PC-9 (cell line): ENCODE measurements at regions not wholly inside any gene's neighbourhood (a gene's known extent, or its start where the extent isn't known, plus 50 kb on each side); places are given as distances from the start of the nearest gene placed in this dataset.

Source experiments
- BruUV-seq: library from RNA; stranded (reverse); fragments of 400-500 nt; replicated peaks from 2 replicates; lab custom pipeline; 2021; lab: Mats Ljungman, UMichigan
- CTCF ChIA-PET: fragments of 300-600 bp; sonication (Branson Sonifier 250); formaldehyde crosslinking; loops from one replicate; lab custom pipeline; 2022; ENCODE audit warnings: antibody characterized with exemption; lab: Charles Lee
- POLR2A ChIA-PET: fragments of 300-600 bp; sonication (Branson Sonifier 250); formaldehyde crosslinking; loops from one replicate; lab custom pipeline; 2022; ENCODE audit warnings: antibody characterized with exemption; ENCODE audit not compliant: unreplicated experiment; lab: Charles Lee
- DNase-seq, 2 experiments: peaks; one replicate each; pipeline versions ENCODE4 v3.0.0 to v3.0.0-alpha.2; 2015 to 2022; ENCODE audit warnings: mixed read lengths in 1 of 2
- H2AFZ ChIP-seq: fragments of 200-600 bp; sonication (generic); 2 replicates; pipeline ENCODE4 v1.8.1; 2017; ENCODE audit warnings: antibody characterized with exemption
- H3F3A ChIP-seq: fragments of 200-600 bp; sonication (generic); 2 replicates; pipeline ENCODE4 v1.8.1; 2017; ENCODE audit warnings: antibody characterized with exemption, mild to moderate bottlenecking, low read depth; ENCODE audit not compliant: insufficient read depth
- H3K27ac ChIP-seq: fragments of 200-600 bp; sonication (generic); 2 replicates; pipeline ENCODE4 v1.6.1; 2016; ENCODE audit warnings: mixed run types
- H3K27me3 ChIP-seq: fragments of 200-600 bp; sonication (generic); 2 replicates; pipeline ENCODE4 v1.6.1; 2016; ENCODE audit warnings: low read depth, mixed run types; ENCODE audit not compliant: insufficient read depth
- H3K36me3 ChIP-seq: fragments of 200-600 bp; sonication (generic); 2 replicates; pipeline ENCODE4 v1.6.1; 2016; ENCODE audit warnings: low read depth, mixed run types
- H3K4me1 ChIP-seq: fragments of 200-600 bp; sonication (generic); replicated peaks from 2 replicates; pipeline ENCODE4 v1.6.1; 2016; ENCODE audit warnings: mixed run types; ENCODE audit not compliant: insufficient read depth
- H3K4me2 ChIP-seq: fragments of 200-600 bp; sonication (generic); 2 replicates; pipeline ENCODE4 v1.6.1; 2017; ENCODE audit warnings: mixed run types
- H3K4me3 ChIP-seq: fragments of 200-600 bp; sonication (generic); 2 replicates; pipeline ENCODE4 v1.6.1; 2016; ENCODE audit warnings: mixed run types
- H3K79me2 ChIP-seq: fragments of 200-600 bp; sonication (generic); 2 replicates; pipeline ENCODE4 v1.6.1; 2017; ENCODE audit warnings: low read depth, mixed run types
- H3K9me2 ChIP-seq: fragments of 200-600 bp; sonication (generic); 2 replicates; pipeline ENCODE4 v1.8.1; 2017; ENCODE audit warnings: mild to moderate bottlenecking; ENCODE audit not compliant: insufficient read depth
- H3K9me3 ChIP-seq: fragments of 200-600 bp; sonication (generic); 2 replicates; pipeline ENCODE4 v1.8.1; 2016; ENCODE audit warnings: low read depth; ENCODE audit not compliant: insufficient read depth
- H4K20me1 ChIP-seq: fragments of 200-600 bp; sonication (generic); 2 replicates; pipeline ENCODE4 v1.8.1; 2017; ENCODE audit not compliant: insufficient read depth
- EZH2 ChIP-seq: fragments of 200-600 bp; sonication (generic); IDR thresholded peaks from 2 replicates; pipeline ENCODE4 v1.8.0; 2017; ENCODE audit warnings: antibody characterized with exemption, low read depth
- intact Hi-C: fragments of 100-400 bp; cut with micrococcal nuclease; formaldehyde crosslinking; loops from one replicate; pipeline ENCODE4 v1.10.0; 2022; ENCODE audit not compliant: unreplicated experiment
- TF ChIP-seq, protein P1 (sequence below): fragments of 200-600 bp; sonication (generic); conservative IDR thresholded peaks from 2 replicates; pipeline ENCODE4 v1.6.1; 2017; ENCODE audit warnings: mixed run types, antibody characterized with exemption, mild to moderate bottlenecking, moderate library complexity

DNA sequence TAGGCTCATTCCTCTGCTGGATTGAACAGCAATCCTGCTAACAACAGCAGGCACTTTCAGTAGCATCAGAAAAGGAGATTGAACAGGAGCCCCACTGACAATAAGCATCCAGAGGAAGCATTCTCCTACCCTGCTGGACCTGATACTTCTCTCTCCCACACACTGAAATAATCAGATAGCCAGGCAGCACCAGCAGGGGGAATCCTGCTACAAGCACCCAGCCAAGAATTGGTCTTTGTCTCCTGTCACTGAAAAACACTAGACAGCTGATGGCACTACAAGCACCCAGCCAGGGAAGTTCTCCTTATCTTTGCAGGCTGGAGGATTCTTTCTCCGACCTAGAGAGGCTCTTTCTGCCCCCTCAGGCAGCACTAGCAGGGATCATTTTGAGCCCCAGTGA is 444.3 kb upstream of the GRIA3 start:
- Histone ChIP-seq H3K27me3 (no peaks in the 10 kb centered on the region), H3K4me3 (no peak overlapping the region), H3K4me1 (no peaks in the 10 kb centered on the region), H3F3A (no peaks in the 10 kb centered on the region), H2AFZ (no peak overlapping the region), H3K9me2 (no peaks in the 10 kb centered on the region), H3K4me2 (no peak overlapping the region), H3K36me3 (no peaks in the 10 kb centered on the region), H3K27ac (no peak overlapping the region), H4K20me1 (no peaks in the 10 kb centered on the region), H3K9me3 (no peaks in the 10 kb centered on the region), H3K79me2 (no peaks in the 10 kb centered on the region)
- DNase-seq, result no peak
- no TSS peak for BruUV-seq
- no peak for TF ChIP-seq EZH2
- TF ChIP-seq, protein P1, sequence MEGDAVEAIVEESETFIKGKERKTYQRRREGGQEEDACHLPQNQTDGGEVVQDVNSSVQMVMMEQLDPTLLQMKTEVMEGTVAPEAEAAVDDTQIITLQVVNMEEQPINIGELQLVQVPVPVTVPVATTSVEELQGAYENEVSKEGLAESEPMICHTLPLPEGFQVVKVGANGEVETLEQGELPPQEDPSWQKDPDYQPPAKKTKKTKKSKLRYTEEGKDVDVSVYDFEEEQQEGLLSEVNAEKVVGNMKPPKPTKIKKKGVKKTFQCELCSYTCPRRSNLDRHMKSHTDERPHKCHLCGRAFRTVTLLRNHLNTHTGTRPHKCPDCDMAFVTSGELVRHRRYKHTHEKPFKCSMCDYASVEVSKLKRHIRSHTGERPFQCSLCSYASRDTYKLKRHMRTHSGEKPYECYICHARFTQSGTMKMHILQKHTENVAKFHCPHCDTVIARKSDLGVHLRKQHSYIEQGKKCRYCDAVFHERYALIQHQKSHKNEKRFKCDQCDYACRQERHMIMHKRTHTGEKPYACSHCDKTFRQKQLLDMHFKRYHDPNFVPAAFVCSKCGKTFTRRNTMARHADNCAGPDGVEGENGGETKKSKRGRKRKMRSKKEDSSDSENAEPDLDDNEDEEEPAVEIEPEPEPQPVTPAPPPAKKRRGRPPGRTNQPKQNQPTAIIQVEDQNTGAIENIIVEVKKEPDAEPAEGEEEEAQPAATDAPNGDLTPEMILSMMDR, result no peak
- CTCF ChIA-PET, result no interaction called here
- POLR2A ChIA-PET, result no interaction called here
- intact Hi-C loops, result no loop called here

DNA sequence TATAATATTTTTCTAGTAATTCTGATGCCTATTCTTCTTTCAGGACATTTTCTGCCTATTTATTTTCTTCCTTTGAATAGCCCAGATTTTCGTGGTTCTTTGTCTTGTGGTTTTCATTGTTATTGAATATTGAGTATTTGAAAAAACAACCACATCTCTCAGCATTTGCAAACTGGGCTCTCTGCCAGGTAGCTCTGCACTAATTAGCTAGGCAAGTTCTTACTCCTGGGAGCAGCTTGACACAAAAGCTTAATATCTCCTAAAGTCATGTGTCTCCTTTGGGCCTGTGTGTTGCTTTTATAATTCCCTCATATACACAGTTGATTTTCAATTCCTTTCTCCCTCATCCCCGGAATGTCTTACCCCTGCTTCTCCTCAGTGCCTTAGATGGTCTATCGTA is 413.5 kb upstream of the GRIA3 start:
- Histone ChIP-seq H4K20me1 (no peaks in the 10 kb centered on the region), H3K79me2 (no peaks in the 10 kb centered on the region), H3K9me3 (no peaks in the 10 kb centered on the region), H2AFZ (no peak overlapping the region), H3K27me3 (no peaks in the 10 kb centered on the region), H3K27ac (no peak overlapping the region), H3K4me2 (no peak overlapping the region), H3K4me1 (no peaks in the 10 kb centered on the region), H3F3A (no peaks in the 10 kb centered on the region), H3K4me3 (no peak overlapping the region), H3K36me3 (no peaks in the 10 kb centered on the region), H3K9me2 (no peaks in the 10 kb centered on the region)
- intact Hi-C loops, result no loop called here
- POLR2A ChIA-PET, result no interaction called here
- TF ChIP-seq, protein P1, result no peak
- TF ChIP-seq EZH2, result no peak
- no TSS peak for BruUV-seq
- DNase-seq, result no peak
- CTCF ChIA-PET, result no interaction called here

DNA sequence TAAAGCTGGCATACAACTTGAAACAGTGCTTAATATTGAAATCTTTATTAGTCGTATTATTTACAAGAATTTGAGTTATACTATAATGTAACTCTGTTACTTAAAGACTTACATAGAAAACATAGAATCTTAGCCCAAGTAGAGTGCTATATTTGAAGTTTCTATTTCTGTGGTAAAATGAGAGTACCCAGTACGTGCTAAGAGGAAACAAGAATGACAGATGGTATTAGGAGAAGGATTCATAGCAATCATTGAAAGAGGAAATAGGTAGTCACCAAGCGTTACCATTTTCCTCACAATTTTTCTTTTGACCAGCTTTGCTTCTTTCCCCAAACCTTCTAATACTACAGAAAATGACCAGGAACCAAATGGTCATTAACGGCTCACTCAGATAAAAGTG is 412.1 kb upstream of the GRIA3 start:
- no peak for TF ChIP-seq EZH2
- TF ChIP-seq, protein P1, result no peak
- Histone ChIP-seq H3F3A (no peaks in the 10 kb centered on the region), H3K9me2 (no peaks in the 10 kb centered on the region), H3K36me3 (no peaks in the 10 kb centered on the region), H3K4me1 (no peaks in the 10 kb centered on the region), H3K27me3 (no peaks in the 10 kb centered on the region), H3K27ac (no peak overlapping the region), H3K4me3 (no peak overlapping the region), H3K79me2 (no peaks in the 10 kb centered on the region), H3K4me2 (no peak overlapping the region), H4K20me1 (no peaks in the 10 kb centered on the region), H2AFZ (no peak overlapping the region), H3K9me3 (no peaks in the 10 kb centered on the region)
- POLR2A ChIA-PET, result no interaction called here
- CTCF ChIA-PET, result no interaction called here
- no TSS peak for BruUV-seq
- DNase-seq, result no peak
- intact Hi-C loops, result no loop called here
